ENCODE measurements at regions not wholly inside any gene's neighbourhood (a gene's known extent, or its start where the extent isn't known, plus 50 kb on each side); places are given as distances from the start of the nearest gene placed in this dataset.

- no peak overlapping the region for H3K27ac Mint-ChIP-seq (ENCODE audit: unreplicated experiment)
- no peaks in the 10 kb centered on the region for H3K36me3 Mint-ChIP-seq (ENCODE audit: unreplicated experiment)
- TF ChIP-seq CTCF (IDR thresholded peaks at IDR 0.05; ENCODE audit: partially characterized antibody, unreplicated experiment) = no peak
- no peaks in the 10 kb centered on the region for H3K4me1 Mint-ChIP-seq (ENCODE audit: low read depth, unreplicated experiment)
- DNase-seq = no peak
- H3K4me3 Mint-ChIP-seq (ENCODE audit: unreplicated experiment) = no peak overlapping the region
- H3K27me3 Mint-ChIP-seq (ENCODE audit: unreplicated experiment) = no peaks in the 10 kb centered on the region
- H3K9me3 Mint-ChIP-seq (ENCODE audit: unreplicated experiment) = no peaks in the 10 kb centered on the region
Measured at GRCh38 chr6:165106261-165106660, 203.1 kb downstream of the C6orf118 start.

DNA sequence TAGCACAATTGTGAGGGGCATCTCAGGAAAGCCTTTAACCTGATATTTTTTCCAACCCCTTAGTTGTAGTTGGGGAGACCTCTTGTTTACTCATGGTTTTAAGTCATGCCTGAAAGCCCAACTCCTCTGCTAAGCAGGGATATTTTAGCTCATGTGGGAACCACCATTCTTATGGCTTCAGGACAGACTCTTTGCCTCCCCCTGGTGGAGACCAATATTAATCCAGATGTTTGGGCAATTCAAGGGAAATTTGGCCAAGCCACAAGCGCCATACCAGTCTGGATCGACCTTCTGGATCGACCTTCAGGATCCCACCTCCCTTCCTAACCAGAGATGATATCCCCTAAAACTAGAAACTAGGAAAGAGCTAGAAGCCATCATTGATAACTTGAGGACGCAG lies 211.2 kb downstream of the C6orf118 start:
- no peak overlapping the region for H3K27ac Mint-ChIP-seq (ENCODE audit: unreplicated experiment)
- no peak overlapping the region for H3K4me3 Mint-ChIP-seq (ENCODE audit: unreplicated experiment)
- no peaks in the 10 kb centered on the region for H3K36me3 Mint-ChIP-seq (ENCODE audit: unreplicated experiment)
- no peaks in the 10 kb centered on the region for H3K27me3 Mint-ChIP-seq (ENCODE audit: unreplicated experiment)
- no peaks in the 10 kb centered on the region for H3K4me1 Mint-ChIP-seq (ENCODE audit: low read depth, unreplicated experiment)
- peaks cover 8% of the 10 kb centered on the region for H3K9me3 Mint-ChIP-seq (ENCODE audit: unreplicated experiment)
- no peak for TF ChIP-seq CTCF (IDR thresholded peaks at IDR 0.05; ENCODE audit: partially characterized antibody, unreplicated experiment)
- DNase-seq = no peak

- Mint-ChIP-seq H3K4me1 (ENCODE audit: low read depth, unreplicated experiment) (no peaks in the 10 kb centered on the region), H3K27ac (ENCODE audit: unreplicated experiment) (no peak overlapping the region), H3K4me3 (ENCODE audit: unreplicated experiment) (no peak overlapping the region), H3K9me3 (ENCODE audit: unreplicated experiment) (peaks cover 10% of the 10 kb centered on the region), H3K36me3 (ENCODE audit: unreplicated experiment) (peaks cover 6% of the 10 kb centered on the region), H3K27me3 (ENCODE audit: unreplicated experiment) (no peaks in the 10 kb centered on the region)
- no peak for DNase-seq
- TF ChIP-seq CTCF (IDR thresholded peaks at IDR 0.05; ENCODE audit: partially characterized antibody, unreplicated experiment) = no peak
Measured at GRCh38 chr6:165096868-165097267, 212.5 kb downstream of the C6orf118 start.

DNA sequence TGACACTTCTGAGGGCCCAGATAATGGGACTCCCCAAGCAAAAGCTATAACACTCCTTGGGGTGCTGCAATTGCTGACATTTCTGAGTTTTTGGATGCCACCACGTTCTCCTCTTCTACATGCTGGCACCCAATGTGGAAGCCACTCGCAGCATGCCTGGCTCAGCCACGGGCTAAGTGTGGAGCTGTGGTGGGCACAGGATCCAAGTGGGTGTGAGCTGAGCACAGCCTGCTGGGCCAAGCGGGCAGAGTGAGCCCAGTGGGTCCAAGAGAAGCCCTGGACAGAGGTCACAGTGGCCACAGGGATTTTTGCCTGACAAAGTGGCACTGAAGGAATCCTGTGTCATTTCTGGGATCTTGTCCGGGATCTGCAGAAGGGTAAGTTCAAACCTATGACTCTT lies 213.2 kb downstream of the C6orf118 start:
- Mint-ChIP-seq H3K4me1 (ENCODE audit: low read depth, unreplicated experiment) (no peaks in the 10 kb centered on the region), H3K36me3 (ENCODE audit: unreplicated experiment) (peaks cover 6% of the 10 kb centered on the region), H3K27ac (ENCODE audit: unreplicated experiment) (no peak overlapping the region), H3K27me3 (ENCODE audit: unreplicated experiment) (no peaks in the 10 kb centered on the region), H3K9me3 (ENCODE audit: unreplicated experiment) (peaks cover 10% of the 10 kb centered on the region), H3K4me3 (ENCODE audit: unreplicated experiment) (no peak overlapping the region)
- TF ChIP-seq CTCF (IDR thresholded peaks at IDR 0.05; ENCODE audit: partially characterized antibody, unreplicated experiment) = no peak
- DNase-seq = no peak

DNA sequence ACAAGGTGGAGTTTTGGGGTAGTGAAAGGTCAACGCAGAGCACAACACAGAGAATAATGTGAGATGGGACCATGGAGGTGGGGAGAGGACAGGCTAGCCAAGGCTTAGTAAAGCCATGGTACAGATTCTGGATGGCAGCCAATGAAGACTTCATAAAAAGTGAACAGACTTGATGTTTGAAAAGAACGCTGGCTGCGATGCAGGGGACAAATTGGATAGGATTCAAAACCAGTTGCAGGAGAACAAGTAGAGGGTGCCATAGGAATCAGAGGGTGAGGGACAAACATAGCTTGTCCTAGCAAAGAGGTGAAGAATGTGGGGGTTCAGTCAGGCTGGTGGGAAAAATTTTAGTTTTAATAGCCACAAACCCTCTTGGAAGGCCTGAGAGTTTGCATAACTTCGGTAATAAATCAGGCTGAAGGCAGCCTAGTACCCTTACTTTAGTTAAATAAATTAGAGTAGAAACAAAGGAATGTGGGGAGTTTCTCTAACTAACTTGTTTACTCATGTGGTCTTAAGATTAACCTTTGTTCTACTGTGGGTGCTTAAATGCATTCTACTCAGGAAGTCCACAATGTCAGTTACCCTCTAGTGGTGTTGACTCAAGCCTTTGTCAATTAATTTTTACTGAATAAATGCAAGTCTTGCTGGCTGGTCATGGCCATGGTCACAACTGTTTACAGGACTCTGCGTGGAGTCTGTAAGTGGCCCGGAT lies 216.4 kb downstream of the C6orf118 start:
- TF ChIP-seq CTCF (IDR thresholded peaks at IDR 0.05; ENCODE audit: partially characterized antibody, unreplicated experiment) = no peak
- Mint-ChIP-seq H3K4me3 (ENCODE audit: unreplicated experiment) (no peak overlapping the region), H3K36me3 (ENCODE audit: unreplicated experiment) (peaks cover 6% of the 10 kb centered on the region), H3K9me3 (ENCODE audit: unreplicated experiment) (peaks cover 10% of the 10 kb centered on the region), H3K27me3 (ENCODE audit: unreplicated experiment) (no peaks in the 10 kb centered on the region), H3K4me1 (ENCODE audit: low read depth, unreplicated experiment) (no peaks in the 10 kb centered on the region), H3K27ac (ENCODE audit: unreplicated experiment) (no peak overlapping the region)
- DNase-seq = no peak
